ENCODE measurements at regions not wholly inside any gene's neighbourhood (a gene's known extent, or its start where the extent isn't known, plus 50 kb on each side); places are given as distances from the start of the nearest gene placed in this dataset.

- TF ChIP-seq CTCF (IDR thresholded peaks at IDR 0.05) (no peak), POLR2A (IDR thresholded peaks at IDR 0.05) (no peak)
These were observed 133.1 kb upstream of the MLN start for GRCh38 chr6:33936886-33937285.
